Neural cell (in vitro differentiated cells): ENCODE measurements at regions not wholly inside any gene's neighbourhood (a gene's known extent, or its start where the extent isn't known, plus 50 kb on each side); places are given as distances from the start of the nearest gene placed in this dataset.

Experiments used
- H2AFZ ChIP-seq: fragments of 200-600, 300-800 bp; sonication (generic), shearing (Covaris generic); 2 replicates; pipeline ENCODE4 v1.6.0; 2014; ENCODE audit warnings: low read depth, mild to moderate bottlenecking, antibody characterized with exemption, low read length, moderate library complexity
- H3F3A ChIP-seq: fragments of 200-600 bp; shearing (Covaris generic); 2 replicates; pipeline ENCODE4 v1.6.1; 2016; ENCODE audit warnings: mild to moderate bottlenecking, moderate library complexity, mixed read lengths, antibody characterized with exemption, low read length; ENCODE audit not compliant: insufficient read depth, poor library complexity, severe bottlenecking
- H3K27ac ChIP-seq: fragments of 200-600, 300-800 bp; sonication (generic), shearing (Covaris generic); 2 replicates; pipeline ENCODE4 v1.5.1; 2014; ENCODE audit warnings: mild to moderate bottlenecking, low read length, moderate library complexity
- H3K27me3 ChIP-seq: fragments of 300-800, 200-600 bp; sonication (generic), shearing (Covaris generic); 2 replicates; pipeline ENCODE4 v1.6.0; 2014; ENCODE audit warnings: mild to moderate bottlenecking, low read depth, low read length, moderate library complexity; ENCODE audit not compliant: insufficient read depth
- H3K36me3 ChIP-seq: fragments of 300-800, 200-600 bp; sonication (generic), shearing (Covaris generic); 2 replicates; pipeline ENCODE4 v1.5.1; 2014; ENCODE audit warnings: mild to moderate bottlenecking, antibody characterized with exemption, low read length, moderate library complexity; ENCODE audit not compliant: insufficient read depth
- H3K4me2 ChIP-seq: fragments of 300-800, 200-600 bp; sonication (generic), shearing (Covaris generic); 2 replicates; pipeline ENCODE4 v1.6.0; 2014; ENCODE audit warnings: mild to moderate bottlenecking, low read length
- H3K4me3 ChIP-seq: fragments of 300-800, 200-600 bp; sonication (generic), shearing (Covaris generic); 2 replicates; pipeline ENCODE4 v1.5.1; 2014; ENCODE audit warnings: mild to moderate bottlenecking, low read length, moderate library complexity
- H3K79me2 ChIP-seq: fragments of 200-600 bp; shearing (Covaris generic); replicated peaks from 2 replicates; pipeline ENCODE4 v1.6.0; 2014; ENCODE audit warnings: mild to moderate bottlenecking, low read length, moderate library complexity; ENCODE audit not compliant: insufficient read depth
- H3K9ac ChIP-seq: fragments of 300-800, 200-600 bp; sonication (generic), shearing (Covaris generic); 2 replicates; pipeline ENCODE4 v1.6.1; 2016; ENCODE audit warnings: mild to moderate bottlenecking, low read length, mixed read lengths
- H3K9me2 ChIP-seq: fragments of 200-600 bp; shearing (Covaris generic); 2 replicates; pipeline ENCODE4 v1.6.1; 2016; ENCODE audit warnings: mild to moderate bottlenecking, low read length, mixed read lengths; ENCODE audit not compliant: insufficient read depth
- H3K9me3 ChIP-seq: fragments of 200-600, 300-800 bp; sonication (generic), shearing (Covaris generic); 2 replicates; pipeline ENCODE4 v1.6.1; 2016; ENCODE audit warnings: mild to moderate bottlenecking, mixed run types, low read length, moderate library complexity, mixed read lengths
- H4K20me1 ChIP-seq: fragments of 200-600 bp; shearing (Covaris generic); 2 replicates; pipeline ENCODE4 v1.6.1; 2016; ENCODE audit warnings: mild to moderate bottlenecking, mixed run types; ENCODE audit not compliant: insufficient read depth
- CTCF ChIP-seq: fragments of 450-650 bp; IDR thresholded peaks from 2 replicates; pipeline ENCODE4 v1.5.1; 2014; ENCODE audit warnings: antibody characterized with exemption, mild to moderate bottlenecking, moderate library complexity; ENCODE audit not compliant: poor library complexity, severe bottlenecking
- EP300 ChIP-seq: fragments of 450-650 bp; conservative IDR thresholded peaks from 2 replicates; pipeline ENCODE4 v1.6.1; 2014; ENCODE audit warnings: antibody characterized with exemption, mild to moderate bottlenecking, moderate library complexity; ENCODE audit not compliant: poor library complexity, severe bottlenecking
- EZH2 ChIP-seq: fragments of 200-600, 300-800 bp; shearing (Covaris generic), sonication (generic); IDR thresholded peaks from 2 replicates; pipeline ENCODE4 v1.6.1; 2014; ENCODE audit warnings: antibody characterized with exemption, low read length, borderline replicate concordance, mild to moderate bottlenecking; ENCODE audit not compliant: insufficient read depth, poor library complexity, severe bottlenecking
- MXI1 ChIP-seq: fragments of 450-650 bp; conservative IDR thresholded peaks from 2 replicates; pipeline ENCODE4 v1.6.1; 2014; ENCODE audit warnings: antibody characterized with exemption, mild to moderate bottlenecking; ENCODE audit not compliant: poor library complexity, severe bottlenecking
- POLR2AphosphoS5 ChIP-seq: IDR thresholded peaks from 2 replicates; pipeline ENCODE4 v1.6.1; 2012
- RAD21 ChIP-seq: fragments of 450-650 bp; conservative IDR thresholded peaks from 2 replicates; pipeline ENCODE4 v1.6.1; 2014; ENCODE audit warnings: antibody characterized with exemption, mild to moderate bottlenecking, moderate library complexity
- REST ChIP-seq: IDR thresholded peaks from 2 replicates; pipeline ENCODE4 v1.6.1; 2012; ENCODE audit warnings: borderline replicate concordance
- SMC3 ChIP-seq: fragments of 450-650 bp; conservative IDR thresholded peaks from 2 replicates; pipeline ENCODE4 v1.6.1; 2014; ENCODE audit warnings: antibody characterized with exemption, mild to moderate bottlenecking, moderate library complexity; ENCODE audit not compliant: poor library complexity
- TAF1 ChIP-seq: IDR thresholded peaks from 2 replicates; pipeline ENCODE4 v1.6.1; 2012; ENCODE audit warnings: low read depth

GRCh38 chr13:40440990-40441820, 225.2 kb downstream of the FOXO1 start:
- H3K9me2 ChIP-seq, result no peaks in the 10 kb centered on the region
- no peak overlapping the region for H3K27ac ChIP-seq
- H3K36me3 ChIP-seq, result no peaks in the 10 kb centered on the region
- no peaks in the 10 kb centered on the region for H3F3A ChIP-seq
- no peaks in the 10 kb centered on the region for H3K27me3 ChIP-seq
- H2AFZ ChIP-seq, result no peak overlapping the region
- no peak overlapping the region for H3K4me3 ChIP-seq
- no peaks in the 10 kb centered on the region for H4K20me1 ChIP-seq
- no peaks in the 10 kb centered on the region for H3K9me3 ChIP-seq
- no peak overlapping the region for H3K4me2 ChIP-seq
- no peak overlapping the region for H3K9ac ChIP-seq
- no peak for TF ChIP-seq TAF1
- no peak for TF ChIP-seq EZH2
- no peaks in the 10 kb centered on the region for H3K79me2 ChIP-seq

GRCh38 chr13:40442231-40442630, 224.2 kb downstream of the FOXO1 start:
- Histone ChIP-seq H2AFZ (no peak overlapping the region), H4K20me1 (no peaks in the 10 kb centered on the region), H3F3A (no peaks in the 10 kb centered on the region), H3K27me3 (no peaks in the 10 kb centered on the region), H3K36me3 (no peaks in the 10 kb centered on the region), H3K9me3 (no peaks in the 10 kb centered on the region), H3K9ac (no peak overlapping the region), H3K9me2 (no peaks in the 10 kb centered on the region), H3K4me2 (no peak overlapping the region), H3K27ac (no peak overlapping the region), H3K79me2 (no peaks in the 10 kb centered on the region), H3K4me3 (no peak overlapping the region)
- no peak for TF ChIP-seq CTCF
- no peak for TF ChIP-seq EP300
- no peak for TF ChIP-seq SMC3
- TF ChIP-seq MXI1, result no peak
- no peak for TF ChIP-seq POLR2AphosphoS5
- no peak for TF ChIP-seq EZH2
- TF ChIP-seq RAD21, result no peak
- no peak for TF ChIP-seq REST
- TF ChIP-seq TAF1, result no peak
